ENCODE measurements at regions not wholly inside any gene's neighbourhood (a gene's known extent, or its start where the extent isn't known, plus 50 kb on each side); places are given as distances from the start of the nearest gene placed in this dataset.

DNA sequence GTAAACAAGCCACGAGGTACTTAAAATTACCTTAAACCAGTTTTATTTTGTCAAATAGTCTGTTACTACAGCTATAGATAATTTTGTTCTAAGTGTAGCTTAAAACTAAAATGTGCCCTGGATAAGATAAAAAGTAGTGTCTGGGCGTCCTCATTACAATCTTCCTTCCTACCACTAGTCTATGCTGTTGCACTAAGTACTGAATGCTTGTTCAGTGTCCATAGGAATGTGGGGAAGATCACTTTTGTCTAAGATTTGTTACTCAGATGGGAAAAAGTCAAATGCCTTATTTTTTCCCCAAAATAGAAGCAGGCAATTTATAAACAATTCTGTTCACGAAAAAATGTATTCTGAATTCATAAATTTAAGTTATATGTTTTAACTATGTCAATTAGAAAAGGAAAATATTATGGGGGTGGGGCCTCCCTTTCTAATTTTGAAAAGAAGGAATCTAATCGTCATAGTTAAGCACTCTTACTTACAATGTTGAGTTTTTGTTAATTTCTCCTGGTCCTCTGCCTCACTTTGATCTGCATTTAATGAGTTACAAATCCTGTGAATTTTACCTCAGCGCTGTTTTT lies 140.4 kb upstream of the VRK2 start:
- Histone ChIP-seq H3K27me3 (ENCODE audit: insufficient read depth, low read length) (no peaks in the 10 kb centered on the region), H2BK5ac (ENCODE audit: insufficient read length, low read length) (no peak overlapping the region), H3K4me1 (ENCODE audit: insufficient read depth, low read length) (no peaks in the 10 kb centered on the region; the same call in 1 of the 2 replicates), H3K23ac (ENCODE audit: insufficient read length, low read depth, low read length) (no peak overlapping the region), H2AFZ (ENCODE audit: low read length) (no peak overlapping the region), H3K9me3 (ENCODE audit: control insufficient read depth, low read depth, low read length) (no peaks in the 10 kb centered on the region), H3K4ac (ENCODE audit: low read depth, low read length) (no peak overlapping the region), H3K79me1 (ENCODE audit: insufficient read depth, low read depth, low read length, poor library complexity, severe bottlenecking) (no peaks in the 10 kb centered on the region), H3K14ac (ENCODE audit: insufficient read depth, low read length) (no peak overlapping the region), H3K4me2 (ENCODE audit: insufficient read depth, insufficient read length, low read length) (no peak overlapping the region), H3K27ac (ENCODE audit: insufficient read length, low read depth, low read length) (no peak overlapping the region), H3K79me2 (ENCODE audit: insufficient read depth, low read length) (no peaks in the 10 kb centered on the region), H3T11ph (ENCODE audit: low read length) (no peak overlapping the region), H2BK120ac (ENCODE audit: low read depth, low read length, poor library complexity, severe bottlenecking) (no peak overlapping the region), H2AK5ac (ENCODE audit: insufficient read length, low read length) (no peak overlapping the region), H2BK20ac (ENCODE audit: low read depth, low read length, poor library complexity, severe bottlenecking) (no peak overlapping the region), H4K91ac (ENCODE audit: insufficient read length, low read depth, low read length) (no peak overlapping the region), H4K20me1 (ENCODE audit: control insufficient read depth, insufficient read depth, insufficient read length) (no peaks in the 10 kb centered on the region), H3K23me2 (ENCODE audit: insufficient read length, low read depth, low read length, poor library complexity, severe bottlenecking) (no peaks in the 10 kb centered on the region), H2BK15ac (ENCODE audit: low read depth, low read length) (no peak overlapping the region), H4K8ac (replicated peaks; ENCODE audit: insufficient read length, low read depth, low read length) (no peak overlapping the region), H4K5ac (ENCODE audit: insufficient read length, low read depth, low read length) (no peak overlapping the region), H3K9ac (ENCODE audit: extremely low read depth, insufficient read length, low read length) (no peak overlapping the region), H3K18ac (ENCODE audit: insufficient read length, low read depth, low read length) (no peak overlapping the region), H2BK12ac (ENCODE audit: insufficient read length, low read depth, low read length) (no peak overlapping the region), H3K56ac (ENCODE audit: insufficient read length, low read depth, low read length) (no peak overlapping the region)
- WGBS (ENCODE audit: extremely low coverage, insufficient read length, low lambda C conversion rate), result no CpG with 5 or more reads among the region's 5 CpGs
- TF ChIP-seq, protein P1, sequence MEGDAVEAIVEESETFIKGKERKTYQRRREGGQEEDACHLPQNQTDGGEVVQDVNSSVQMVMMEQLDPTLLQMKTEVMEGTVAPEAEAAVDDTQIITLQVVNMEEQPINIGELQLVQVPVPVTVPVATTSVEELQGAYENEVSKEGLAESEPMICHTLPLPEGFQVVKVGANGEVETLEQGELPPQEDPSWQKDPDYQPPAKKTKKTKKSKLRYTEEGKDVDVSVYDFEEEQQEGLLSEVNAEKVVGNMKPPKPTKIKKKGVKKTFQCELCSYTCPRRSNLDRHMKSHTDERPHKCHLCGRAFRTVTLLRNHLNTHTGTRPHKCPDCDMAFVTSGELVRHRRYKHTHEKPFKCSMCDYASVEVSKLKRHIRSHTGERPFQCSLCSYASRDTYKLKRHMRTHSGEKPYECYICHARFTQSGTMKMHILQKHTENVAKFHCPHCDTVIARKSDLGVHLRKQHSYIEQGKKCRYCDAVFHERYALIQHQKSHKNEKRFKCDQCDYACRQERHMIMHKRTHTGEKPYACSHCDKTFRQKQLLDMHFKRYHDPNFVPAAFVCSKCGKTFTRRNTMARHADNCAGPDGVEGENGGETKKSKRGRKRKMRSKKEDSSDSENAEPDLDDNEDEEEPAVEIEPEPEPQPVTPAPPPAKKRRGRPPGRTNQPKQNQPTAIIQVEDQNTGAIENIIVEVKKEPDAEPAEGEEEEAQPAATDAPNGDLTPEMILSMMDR (conservative IDR thresholded peaks at IDR 0.05), result peak; percentile 87
- Mint-ChIP-seq H3K9me3 (no peaks in the 10 kb centered on the region), H3K27me3 (ENCODE audit: low read depth) (no peaks in the 10 kb centered on the region), H3K36me3 (ENCODE audit: insufficient read depth in 1 of 3, low read depth in 3 of 3) (no peaks in the 10 kb centered on the region), H3K4me1 (peaks cover 16% of the 10 kb centered on the region in 2 experiments), H3K4me3 (no peak overlapping the region), H3K27ac (peak overlapping the region in 1 of 3 experiments; percentile 69; a peak in 1 of 7 replicates)
- DNase-seq, result no peak

All from H9 (cell line).